GM23338 (cell line): ENCODE measurements at regions not wholly inside any gene's neighbourhood (a gene's known extent, or its start where the extent isn't known, plus 50 kb on each side); places are given as distances from the start of the nearest gene placed in this dataset.
"Not testable (repeated sequence)": the region's sequence is repeated elsewhere in the genome, so short reads cannot be mapped to it uniquely, and the experiment has no call there.

Experiments used
- ATAC-seq: fragments of 200-7000 bp; cut with Tn5 transposase; 3 replicates; pipeline ENCODE4 v1.9.1; 2020
- DNase-seq: peaks from one replicate; pipeline ENCODE4 v3.0.0-alpha.2; 2015; ENCODE audit warnings: low spot score
- H2AFZ ChIP-seq: fragments of 200-600 bp; sonication (generic); 2 replicates; pipeline ENCODE4 v1.8.0; 2016; ENCODE audit warnings: antibody characterized with exemption, mild to moderate bottlenecking, moderate library complexity
- H3F3A ChIP-seq: fragments of 200-600 bp; sonication (generic); replicated peaks from 2 replicates; pipeline ENCODE4 v1.8.0; 2017; ENCODE audit warnings: antibody characterized with exemption, mixed run types, low read depth
- H3K27ac ChIP-seq: fragments of 200-600 bp; sonication (generic); 2 replicates; pipeline ENCODE4 v1.6.1; 2016; ENCODE audit warnings: low read depth
- H3K27me3 ChIP-seq: fragments of 200-600 bp; sonication (generic); 2 replicates; pipeline ENCODE4 v1.8.0; 2016; ENCODE audit warnings: mild to moderate bottlenecking, mixed run types, moderate library complexity; ENCODE audit not compliant: insufficient read depth
- H3K36me3 ChIP-seq: fragments of 200-600 bp; sonication (generic); 2 replicates; pipeline ENCODE4 v1.8.0; 2016; ENCODE audit warnings: mild to moderate bottlenecking; ENCODE audit not compliant: insufficient read depth
- H3K4me1 ChIP-seq: fragments of 200-600 bp; sonication (generic); 2 replicates; pipeline ENCODE4 v1.8.0; 2016; ENCODE audit warnings: mild to moderate bottlenecking, moderate library complexity; ENCODE audit not compliant: insufficient read depth
- H3K4me2 ChIP-seq: fragments of 200-600 bp; sonication (generic); 2 replicates; pipeline ENCODE4 v1.7.1; 2017; ENCODE audit warnings: mixed run types
- H3K4me3 ChIP-seq: fragments of 200-600 bp; sonication (generic); 2 replicates; pipeline ENCODE4 v1.6.1; 2016; ENCODE audit warnings: mixed run types
- H3K79me2 ChIP-seq: fragments of 200-600 bp; sonication (generic); replicated peaks from 2 replicates; pipeline ENCODE4 v1.8.0; 2017; ENCODE audit warnings: mild to moderate bottlenecking; ENCODE audit not compliant: insufficient read depth
- H3K9me2 ChIP-seq: fragments of 200-600 bp; sonication (generic); 2 replicates; pipeline ENCODE4 v1.8.0; 2017; ENCODE audit not compliant: insufficient read depth
- H4K20me1 ChIP-seq: fragments of 200-600 bp; sonication (generic); replicated peaks from 2 replicates; pipeline ENCODE4 v1.8.0; 2017; ENCODE audit warnings: mild to moderate bottlenecking; ENCODE audit not compliant: insufficient read depth
- H3K27ac Mint-ChIP-seq: 2 replicates; pipeline ENCODE4 v1.8.0; 2020; ENCODE audit warnings: inconsistent platforms, mild to moderate bottlenecking, moderate library complexity, mixed read lengths
- H3K27me3 Mint-ChIP-seq: 3 replicates; pipeline ENCODE4 v1.8.0; 2022; ENCODE audit warnings: low read depth, mild to moderate bottlenecking, moderate library complexity, mixed read lengths, inconsistent platforms; ENCODE audit not compliant: insufficient read depth, poor library complexity
- H3K36me3 Mint-ChIP-seq: 3 replicates; pipeline ENCODE4 v1.8.0; 2021; ENCODE audit warnings: low read depth, mild to moderate bottlenecking, inconsistent platforms, moderate library complexity, mixed read lengths
- H3K4me1 Mint-ChIP-seq: 3 replicates; pipeline ENCODE4 v1.8.0; 2020; ENCODE audit warnings: mild to moderate bottlenecking, inconsistent platforms, mixed read lengths
- H3K4me3 Mint-ChIP-seq: 3 replicates; pipeline ENCODE4 v1.8.0; 2021; ENCODE audit warnings: moderate library complexity, mild to moderate bottlenecking, inconsistent platforms, mixed read lengths
- H3K9me3 Mint-ChIP-seq: 3 replicates; pipeline ENCODE4 v1.8.0; 2020; ENCODE audit warnings: moderate library complexity, mild to moderate bottlenecking, inconsistent platforms, mixed read lengths

DNA sequence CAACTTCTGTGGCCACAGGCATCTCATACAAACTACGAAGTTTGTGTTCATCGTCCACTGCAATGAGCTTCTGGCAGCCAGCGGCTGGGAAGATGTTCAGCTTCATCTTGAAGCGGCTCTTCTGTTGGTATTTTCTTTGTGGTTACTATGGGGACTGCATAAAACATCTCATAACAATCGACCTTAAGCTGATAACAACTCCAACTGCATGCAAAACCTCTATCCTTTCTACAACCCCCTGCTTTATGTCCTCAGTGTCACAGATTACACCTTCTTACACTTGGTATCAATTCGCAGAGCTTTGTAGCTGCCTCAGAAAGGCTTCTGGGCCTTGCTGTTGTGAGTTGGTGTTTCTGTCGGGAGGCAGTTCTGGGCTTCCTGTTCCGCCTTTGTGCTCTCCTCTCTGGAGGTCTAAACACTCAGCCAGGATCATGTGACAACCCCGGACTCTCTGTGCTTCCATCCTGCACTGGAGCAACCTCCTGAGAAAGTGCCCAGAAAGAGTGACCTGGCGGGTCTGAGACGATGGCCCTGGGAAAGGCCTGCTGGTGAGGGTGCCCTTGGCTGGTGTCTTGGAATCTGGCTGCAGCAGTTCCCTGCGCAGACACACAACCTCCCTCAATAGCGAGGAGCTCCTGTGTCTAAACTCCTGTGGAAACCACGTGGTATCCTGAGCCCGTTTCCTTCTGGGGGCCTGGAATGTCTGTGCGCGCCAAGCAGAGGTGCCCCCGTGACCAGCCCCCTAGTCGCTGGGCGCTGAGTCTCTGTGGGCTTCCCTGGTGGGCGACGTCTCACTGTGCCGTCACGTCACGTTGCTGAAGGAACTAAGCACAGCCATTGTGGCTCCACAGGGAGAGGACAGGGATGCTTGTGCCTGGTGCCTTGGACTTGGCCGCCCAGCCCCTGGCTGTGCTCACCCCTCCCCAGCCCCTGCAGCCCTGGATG is 339.6 kb downstream of the ADGRD1 start:
- DNase-seq, H3F3A ChIP-seq, H3K27me3 ChIP-seq, H2AFZ ChIP-seq, H3K4me1 ChIP-seq, H3K27me3 Mint-ChIP-seq, H3K27ac Mint-ChIP-seq, H3K36me3 ChIP-seq, H3K4me1 Mint-ChIP-seq, ATAC-seq, H3K79me2 ChIP-seq, H3K36me3 Mint-ChIP-seq, H3K4me3 ChIP-seq, H3K9me2 ChIP-seq, H3K27ac ChIP-seq, H4K20me1 ChIP-seq, H3K4me2 ChIP-seq, H3K9me3 Mint-ChIP-seq, H3K4me3 Mint-ChIP-seq: not testable (repeated sequence)

DNA sequence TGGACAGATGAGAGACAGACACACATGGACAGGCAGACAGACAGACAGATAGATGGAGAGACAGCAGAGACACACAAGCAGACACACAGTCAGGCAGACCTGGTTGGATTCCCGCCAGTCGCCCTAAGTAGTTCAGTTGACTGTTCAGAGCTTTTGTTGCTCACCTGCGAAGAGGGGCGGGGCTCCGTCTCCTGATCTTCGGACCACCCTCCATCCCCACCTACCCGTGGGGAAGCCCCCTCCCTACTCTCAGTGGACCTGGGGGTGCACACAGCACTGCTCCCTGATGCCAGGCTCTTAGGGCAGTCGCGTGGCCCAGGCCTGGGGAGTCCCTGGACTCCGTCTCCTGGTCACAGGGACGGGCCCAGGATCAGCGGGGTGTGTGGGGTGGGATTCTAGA is 341.0 kb downstream of the ADGRD1 start:
- ATAC-seq, H3K36me3 Mint-ChIP-seq, H3K27ac Mint-ChIP-seq: not testable (repeated sequence)

DNA sequence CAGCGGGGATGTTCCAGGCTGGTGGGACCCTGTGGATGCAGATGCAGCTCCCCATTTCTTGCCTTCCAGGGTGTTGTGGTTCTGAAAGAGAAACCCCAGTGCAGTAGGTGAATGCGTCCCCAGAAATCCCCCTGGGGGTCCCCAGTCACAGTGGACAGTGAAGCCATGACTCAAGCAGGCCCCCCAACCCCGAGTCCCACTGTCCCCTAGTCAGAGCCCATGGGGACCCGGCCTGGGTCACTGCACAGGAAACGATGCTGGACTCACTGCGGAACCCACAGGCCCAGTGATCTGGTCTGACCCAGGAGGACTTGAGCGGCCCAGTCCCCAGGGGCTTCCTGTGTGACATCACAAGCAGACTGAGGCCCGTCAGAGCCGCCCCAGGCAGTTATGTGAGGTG is 341.4 kb downstream of the ADGRD1 start:
- H3K9me3 Mint-ChIP-seq, H3K4me3 Mint-ChIP-seq, H4K20me1 ChIP-seq, H3K4me3 ChIP-seq, H3K4me1 ChIP-seq, H3K4me2 ChIP-seq, H3K36me3 ChIP-seq, H3K36me3 Mint-ChIP-seq, H3K4me1 Mint-ChIP-seq, H3K9me2 ChIP-seq, DNase-seq, H3K27me3 Mint-ChIP-seq, H3K79me2 ChIP-seq, H3K27ac ChIP-seq, H3K27ac Mint-ChIP-seq, H3K27me3 ChIP-seq, H2AFZ ChIP-seq, ATAC-seq, H3F3A ChIP-seq: not testable (repeated sequence)

More for the DNA sequence above, 341.0 kb downstream of the ADGRD1 start:
- H3K36me3 ChIP-seq, H4K20me1 ChIP-seq, H3K27me3 ChIP-seq, DNase-seq, H3K27ac ChIP-seq, H3K4me3 ChIP-seq, H3K4me1 ChIP-seq, H3K79me2 ChIP-seq, H3K4me1 Mint-ChIP-seq, H3K4me3 Mint-ChIP-seq, H3K27me3 Mint-ChIP-seq, H3F3A ChIP-seq, H3K4me2 ChIP-seq, H3K9me3 Mint-ChIP-seq, H3K9me2 ChIP-seq, H2AFZ ChIP-seq: not testable (repeated sequence)

DNA sequence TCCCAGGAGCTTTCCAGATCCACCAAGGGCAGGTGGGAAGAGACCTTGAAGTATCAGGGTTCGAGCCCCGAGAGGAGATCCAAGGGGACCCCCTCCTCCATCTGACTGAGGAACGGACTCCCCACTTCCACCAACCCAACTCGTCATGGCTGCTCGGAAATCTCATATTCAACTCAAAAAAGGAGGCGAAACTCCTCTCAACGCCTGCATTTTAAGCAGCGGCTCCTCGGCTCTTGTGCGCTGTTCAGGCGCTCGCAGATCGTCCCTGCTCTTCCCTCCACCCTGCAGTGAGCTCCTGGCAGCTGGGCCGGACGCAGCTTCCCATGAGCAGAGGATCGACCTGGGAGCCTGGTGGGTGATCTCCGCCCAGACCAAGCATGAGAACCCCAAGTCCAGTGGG is 341.9 kb downstream of the ADGRD1 start:
- not testable (repeated sequence) for H3F3A ChIP-seq, H3K4me2 ChIP-seq, H3K79me2 ChIP-seq, H3K4me1 Mint-ChIP-seq, H3K4me3 ChIP-seq, H3K4me3 Mint-ChIP-seq, H3K27me3 Mint-ChIP-seq, H3K36me3 ChIP-seq, H3K27ac ChIP-seq, H2AFZ ChIP-seq, H3K36me3 Mint-ChIP-seq, H3K27me3 ChIP-seq, H4K20me1 ChIP-seq, H3K27ac Mint-ChIP-seq, DNase-seq, H3K9me2 ChIP-seq, H3K4me1 ChIP-seq, H3K9me3 Mint-ChIP-seq, ATAC-seq

- H3K36me3 Mint-ChIP-seq: not testable (repeated sequence)
Measured at GRCh38 chr12:131296136-131296535, 342.4 kb downstream of the ADGRD1 start.

DNA sequence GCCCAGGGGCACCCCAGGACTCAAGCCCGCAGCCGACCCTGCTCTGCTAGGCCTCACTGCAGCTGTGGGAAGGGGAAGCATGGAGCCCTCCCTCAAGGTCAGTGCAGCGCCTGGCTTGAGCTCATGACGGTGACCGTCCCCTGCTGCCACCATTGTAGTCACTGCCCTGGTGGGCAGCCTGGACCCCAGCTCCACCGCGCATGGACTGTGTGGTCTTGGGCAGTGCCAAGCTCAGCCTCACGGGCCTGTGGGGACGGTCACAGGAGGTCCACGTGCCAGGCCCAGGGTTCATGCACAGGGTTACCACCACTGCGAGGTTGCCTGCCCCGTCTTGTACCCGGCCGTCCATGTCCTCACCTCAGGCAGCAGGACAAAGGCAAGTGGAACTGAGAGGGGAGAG is 342.9 kb downstream of the ADGRD1 start:
- not testable (repeated sequence) for H3K4me3 ChIP-seq, H3F3A ChIP-seq, H3K4me1 Mint-ChIP-seq, H3K4me3 Mint-ChIP-seq, H3K27me3 Mint-ChIP-seq, H3K79me2 ChIP-seq, H3K36me3 ChIP-seq, H3K4me2 ChIP-seq, H4K20me1 ChIP-seq, H3K27ac Mint-ChIP-seq, H3K27ac ChIP-seq, H3K9me3 Mint-ChIP-seq, H2AFZ ChIP-seq, H3K9me2 ChIP-seq, H3K27me3 ChIP-seq, DNase-seq, H3K4me1 ChIP-seq, H3K36me3 Mint-ChIP-seq, ATAC-seq

More at GRCh38 chr12:131296136-131296535, 342.4 kb downstream of the ADGRD1 start:
- H3K4me2 ChIP-seq, H3K9me3 Mint-ChIP-seq, H3K27ac Mint-ChIP-seq, H4K20me1 ChIP-seq, H3K4me1 Mint-ChIP-seq, H2AFZ ChIP-seq, H3K4me3 Mint-ChIP-seq, H3K79me2 ChIP-seq, H3F3A ChIP-seq, H3K27me3 Mint-ChIP-seq, H3K9me2 ChIP-seq, H3K36me3 ChIP-seq, ATAC-seq, H3K4me1 ChIP-seq, H3K27me3 ChIP-seq, H3K27ac ChIP-seq, DNase-seq, H3K4me3 ChIP-seq: not testable (repeated sequence)
